Type B pancreatic cell (in vitro differentiated cells): ENCODE measurements at regions not wholly inside any gene's neighbourhood (a gene's known extent, or its start where the extent isn't known, plus 50 kb on each side); places are given as distances from the start of the nearest gene placed in this dataset.

ENCODE experiments used
- DNase-seq: peaks from one replicate; pipeline ENCODE4 v3.0.0; 2021; ENCODE audit warnings: mixed read lengths; ENCODE audit not compliant: unreplicated experiment; ENCODE audit errors: extremely low spot score
- H3K27ac Mint-ChIP-seq: 2 replicates; pipeline ENCODE4 v1.8.0; 2021; ENCODE audit warnings: mild to moderate bottlenecking, mixed read lengths
- H3K27me3 Mint-ChIP-seq: 2 replicates; pipeline ENCODE4 v1.8.0; 2021; ENCODE audit warnings: mixed read lengths
- H3K36me3 Mint-ChIP-seq: 2 replicates; pipeline ENCODE4 v1.8.0; 2021; ENCODE audit warnings: mixed read lengths
- H3K4me1 Mint-ChIP-seq: one replicate; pipeline ENCODE4 v1.8.0; 2021; ENCODE audit warnings: mixed read lengths; ENCODE audit not compliant: unreplicated experiment
- H3K4me3 Mint-ChIP-seq: 2 replicates; pipeline ENCODE4 v1.8.0; 2021; ENCODE audit warnings: mild to moderate bottlenecking, mixed read lengths
- H3K9me3 Mint-ChIP-seq: 2 replicates; pipeline ENCODE4 v1.8.0; 2021; ENCODE audit warnings: mixed read lengths
- CTCF ChIP-seq: fragments of 200-600 bp; sonication (generic); conservative IDR thresholded peaks from 2 replicates; pipeline ENCODE4 v1.5.0; 2021; ENCODE audit warnings: antibody characterized with exemption, mild to moderate bottlenecking

DNA sequence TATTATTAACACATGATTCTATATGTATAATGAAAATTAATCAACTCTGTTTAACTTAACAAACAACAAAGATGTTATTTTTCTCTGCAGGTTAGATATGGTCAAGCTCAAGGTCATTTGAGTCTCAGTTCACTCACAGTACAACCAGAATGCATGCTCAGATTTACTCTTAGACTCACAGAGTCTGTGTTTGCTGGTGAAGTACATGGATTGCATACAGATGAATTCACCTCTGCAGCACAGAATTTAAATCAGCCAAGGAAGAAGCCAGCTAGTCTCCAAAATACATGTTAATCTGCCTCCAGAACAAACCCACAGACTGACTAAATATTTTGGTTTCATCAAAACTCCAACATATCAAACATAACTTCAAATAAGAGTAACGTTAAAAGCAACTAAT, 424.5 kb downstream of the RAD51AP2 start:
- H3K27ac Mint-ChIP-seq: no peak overlapping the region
- no peak for TF ChIP-seq CTCF
- no peaks in the 10 kb centered on the region for H3K4me1 Mint-ChIP-seq
- no peaks in the 10 kb centered on the region for H3K27me3 Mint-ChIP-seq
- peaks cover 5% of the 10 kb centered on the region for H3K9me3 Mint-ChIP-seq
- DNase-seq: no peak
- no peak overlapping the region for H3K4me3 Mint-ChIP-seq
- H3K36me3 Mint-ChIP-seq: no peaks in the 10 kb centered on the region

DNA sequence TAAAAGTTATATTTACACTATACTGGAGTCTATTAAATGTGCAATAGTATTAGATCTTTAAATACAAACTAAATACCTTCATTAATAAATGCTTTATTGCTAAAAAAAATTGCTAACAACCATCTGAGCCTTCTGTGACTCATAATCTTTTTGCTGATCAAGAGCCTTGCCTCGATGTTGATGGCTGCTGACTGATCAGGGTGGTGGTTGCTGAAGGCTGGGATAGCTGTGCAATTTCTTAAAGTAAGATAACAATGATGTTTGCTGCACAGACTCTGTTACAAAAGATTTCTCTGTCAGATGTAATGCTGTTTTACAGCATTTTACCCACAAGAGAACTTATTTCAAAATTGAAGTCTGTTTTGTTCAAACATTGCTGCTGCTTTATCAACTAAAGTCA, 421.4 kb upstream of the CYRIA start:
- Mint-ChIP-seq H3K27me3 (no peaks in the 10 kb centered on the region), H3K27ac (no peak overlapping the region), H3K4me3 (no peak overlapping the region), H3K36me3 (no peaks in the 10 kb centered on the region), H3K4me1 (peaks cover 3% of the 10 kb centered on the region), H3K9me3 (peaks cover 5% of the 10 kb centered on the region)
- DNase-seq: no peak
- no peak for TF ChIP-seq CTCF

- Mint-ChIP-seq H3K27me3 (no peaks in the 10 kb centered on the region), H3K9me3 (peaks cover 1% of the 10 kb centered on the region), H3K4me1 (peaks cover 3% of the 10 kb centered on the region), H3K36me3 (no peaks in the 10 kb centered on the region), H3K27ac (no peak overlapping the region), H3K4me3 (no peak overlapping the region)
- TF ChIP-seq CTCF: no peak
- no peak for DNase-seq
These were observed 420.0 kb upstream of the CYRIA start for GRCh38 chr2:17085546-17086202.

- H3K4me1 Mint-ChIP-seq: peaks cover 3% of the 10 kb centered on the region
- no peak overlapping the region for H3K27ac Mint-ChIP-seq
- no peak for DNase-seq
- TF ChIP-seq CTCF: no peak
- no peaks in the 10 kb centered on the region for H3K36me3 Mint-ChIP-seq
- no peak overlapping the region for H3K4me3 Mint-ChIP-seq
- H3K27me3 Mint-ChIP-seq: no peaks in the 10 kb centered on the region
- peaks cover 5% of the 10 kb centered on the region for H3K9me3 Mint-ChIP-seq
These were observed 419.2 kb upstream of the CYRIA start for GRCh38 chr2:17084877-17085276.

DNA sequence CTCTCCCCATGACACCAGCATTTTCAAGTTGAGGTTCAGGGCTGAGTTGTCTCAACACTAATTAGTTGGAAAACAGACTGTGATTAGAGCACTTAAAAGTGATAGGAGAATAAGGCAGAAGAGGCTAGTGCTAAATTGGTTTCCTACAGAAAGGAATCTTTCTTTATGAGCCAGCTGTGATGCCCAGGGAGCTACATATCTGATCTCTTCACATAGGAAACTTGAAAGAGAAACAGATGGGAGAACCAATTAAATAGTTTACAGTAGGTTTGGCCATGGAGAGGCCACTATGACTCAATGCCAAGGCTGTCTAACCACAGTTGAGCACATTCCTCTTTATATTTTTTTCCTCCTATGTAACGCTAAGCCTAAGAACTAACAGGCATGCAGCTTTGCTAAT, 418.3 kb upstream of the CYRIA start:
- no peak for DNase-seq
- no peaks in the 10 kb centered on the region for H3K27me3 Mint-ChIP-seq
- H3K27ac Mint-ChIP-seq: no peak overlapping the region
- peaks cover 8% of the 10 kb centered on the region for H3K9me3 Mint-ChIP-seq
- TF ChIP-seq CTCF: no peak
- H3K36me3 Mint-ChIP-seq: no peaks in the 10 kb centered on the region
- H3K4me1 Mint-ChIP-seq: peaks cover 3% of the 10 kb centered on the region
- H3K4me3 Mint-ChIP-seq: no peak overlapping the region

GRCh38 chr2:17079262-17079661, 413.6 kb upstream of the CYRIA start:
- H3K9me3 Mint-ChIP-seq: peaks cover 19% of the 10 kb centered on the region
- H3K36me3 Mint-ChIP-seq: no peaks in the 10 kb centered on the region
- no peaks in the 10 kb centered on the region for H3K27me3 Mint-ChIP-seq
- DNase-seq: no peak
- no peak overlapping the region for H3K4me3 Mint-ChIP-seq
- no peak overlapping the region for H3K27ac Mint-ChIP-seq
- no peak for TF ChIP-seq CTCF
- H3K4me1 Mint-ChIP-seq: peaks cover 3% of the 10 kb centered on the region
